HFFc6 (cell line): ENCODE measurements at regions not wholly inside any gene's neighbourhood (a gene's known extent, or its start where the extent isn't known, plus 50 kb on each side); places are given as distances from the start of the nearest gene placed in this dataset.
"Not testable (repeated sequence)": the region's sequence is repeated elsewhere in the genome, so short reads cannot be mapped to it uniquely, and the experiment has no call there.

Experiments
- DNase-seq: peaks from one replicate; pipeline ENCODE4 v3.0.0-alpha.2; 2018
- H3K27ac Mint-ChIP-seq: 2 replicates; pipeline ENCODE4 v1.8.0; 2020; ENCODE audit warnings: mild to moderate bottlenecking, mixed read lengths
- H3K27me3 Mint-ChIP-seq: 2 replicates; pipeline ENCODE4 v1.8.0; 2021; ENCODE audit warnings: mild to moderate bottlenecking, moderate library complexity, mixed read lengths; ENCODE audit not compliant: insufficient read depth
- H3K36me3 Mint-ChIP-seq: 2 replicates; pipeline ENCODE4 v1.8.0; 2021; ENCODE audit warnings: low read depth, mixed read lengths
- H3K4me1 Mint-ChIP-seq: 2 replicates; pipeline ENCODE4 v1.8.0; 2020; ENCODE audit warnings: low read depth, mixed read lengths
- H3K4me3 Mint-ChIP-seq: 2 replicates; pipeline ENCODE4 v1.8.0; 2020; ENCODE audit warnings: mild to moderate bottlenecking, moderate library complexity, mixed read lengths
- H3K9me3 Mint-ChIP-seq: 2 replicates; pipeline ENCODE4 v1.8.0; 2020; ENCODE audit warnings: mild to moderate bottlenecking, mixed read lengths
- CTCF ChIP-seq: fragments of 200-600 bp; sonication (generic); IDR thresholded peaks from 2 replicates; pipeline ENCODE4 v1.5.0; 2021; ENCODE audit warnings: antibody characterized with exemption, mild to moderate bottlenecking

DNA sequence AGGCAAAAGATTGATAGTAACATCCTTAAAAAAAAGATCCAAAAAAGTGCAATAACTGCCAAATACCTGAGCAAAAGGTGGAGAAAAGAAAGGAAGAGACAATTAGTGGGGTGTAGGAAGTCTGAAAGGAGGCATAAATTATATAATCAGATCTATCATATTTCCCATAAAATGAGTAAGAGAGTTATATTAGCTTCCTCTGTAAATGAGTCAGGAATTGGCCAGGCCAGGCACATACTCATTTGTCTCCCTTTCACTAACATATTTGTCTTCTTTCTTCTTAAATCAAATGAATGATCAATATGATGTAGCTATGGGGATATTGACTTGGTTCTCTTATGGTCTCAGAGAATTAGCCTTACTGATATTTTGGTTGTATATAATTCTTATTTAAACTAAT, 292.3 kb upstream of the CADM2 start:
- no peak overlapping the region for H3K27ac Mint-ChIP-seq
- H3K27me3 Mint-ChIP-seq, result no peaks in the 10 kb centered on the region
- no peak for TF ChIP-seq CTCF
- no peak overlapping the region for H3K4me3 Mint-ChIP-seq
- no peak for DNase-seq
- H3K36me3 Mint-ChIP-seq, result no peaks in the 10 kb centered on the region
- H3K4me1 Mint-ChIP-seq, result no peaks in the 10 kb centered on the region
- peaks cover 7% of the 10 kb centered on the region; the same call in 1 of the 2 replicates for H3K9me3 Mint-ChIP-seq

DNA sequence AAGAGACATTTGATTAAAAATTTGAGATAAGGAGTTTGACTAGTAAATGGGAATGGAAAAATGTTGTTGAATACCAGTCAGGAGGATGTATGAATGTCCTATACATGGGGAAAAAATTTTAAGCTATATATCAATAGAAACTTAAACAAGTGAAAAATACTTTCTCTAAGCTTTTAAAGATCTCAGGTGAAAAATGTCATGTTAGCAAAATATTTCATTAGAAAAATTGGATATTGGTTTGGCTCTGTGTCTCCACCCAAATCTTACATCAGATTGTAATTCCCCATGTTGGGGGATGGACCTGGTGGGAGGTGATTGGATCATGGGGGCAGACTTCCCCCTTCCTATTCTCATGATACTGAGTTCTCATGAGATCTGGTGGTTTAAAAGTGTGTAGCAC, 279.6 kb upstream of the CADM2 start:
- Mint-ChIP-seq H3K27me3 (no peaks in the 10 kb centered on the region), H3K36me3 (no peaks in the 10 kb centered on the region), H3K4me3 (no peak overlapping the region), H3K4me1 (no peaks in the 10 kb centered on the region), H3K9me3 (peaks cover 47% of the 10 kb centered on the region), H3K27ac (no peak overlapping the region)
- no peak for TF ChIP-seq CTCF
- no peak for DNase-seq

DNA sequence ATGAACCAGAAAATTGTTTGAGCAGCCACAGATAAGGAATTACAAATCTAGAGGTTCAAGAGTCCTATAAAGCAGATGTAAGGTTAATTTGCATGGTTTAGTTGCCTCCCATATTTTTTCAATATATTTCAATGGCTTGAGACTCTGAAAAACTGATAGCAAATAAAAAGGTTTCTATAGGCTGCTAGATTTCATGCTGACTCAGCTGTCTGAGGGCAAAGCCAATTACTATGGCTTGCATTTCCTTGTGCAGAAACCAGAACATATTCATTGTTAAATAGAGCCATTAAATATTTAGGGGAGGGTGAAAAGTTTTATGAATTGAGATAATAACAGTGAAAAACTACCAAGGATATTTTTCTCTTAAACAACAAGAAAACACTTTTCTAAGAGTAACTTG, 278.1 kb upstream of the CADM2 start:
- no peaks in the 10 kb centered on the region for H3K27me3 Mint-ChIP-seq
- H3K36me3 Mint-ChIP-seq, result no peaks in the 10 kb centered on the region
- H3K9me3 Mint-ChIP-seq, result peaks cover 41% of the 10 kb centered on the region
- H3K4me3 Mint-ChIP-seq, result no peak overlapping the region
- no peak overlapping the region for H3K27ac Mint-ChIP-seq
- no peak for DNase-seq
- H3K4me1 Mint-ChIP-seq, result no peaks in the 10 kb centered on the region
- no peak for TF ChIP-seq CTCF

DNA sequence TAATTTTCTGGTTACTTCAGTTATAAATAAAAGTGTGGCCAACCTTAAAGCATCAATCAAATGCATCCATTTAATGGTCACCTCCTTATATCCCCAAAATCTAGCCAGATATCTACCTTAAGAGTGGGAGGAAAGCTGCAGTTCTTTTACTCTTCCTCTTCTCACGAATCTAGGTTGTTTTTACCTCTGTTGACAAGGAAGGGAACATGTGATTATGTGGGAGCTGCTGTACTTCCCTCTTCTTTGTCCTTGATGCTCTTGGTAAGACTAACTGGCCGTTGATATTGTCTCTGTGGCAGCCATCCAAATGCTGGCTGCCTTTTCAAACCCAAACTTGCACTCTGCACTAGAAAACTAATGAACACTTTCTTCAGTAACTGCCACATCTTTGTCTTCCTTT, 275.3 kb upstream of the CADM2 start:
- Mint-ChIP-seq H3K36me3 (no peaks in the 10 kb centered on the region), H3K4me1 (no peaks in the 10 kb centered on the region), H3K9me3 (peaks cover 33% of the 10 kb centered on the region), H3K27ac (no peak overlapping the region), H3K27me3 (no peaks in the 10 kb centered on the region), H3K4me3 (no peak overlapping the region)
- DNase-seq, result no peak
- no peak for TF ChIP-seq CTCF

- Mint-ChIP-seq H3K36me3 (no peaks in the 10 kb centered on the region), H3K27me3 (no peaks in the 10 kb centered on the region), H3K9me3 (peaks cover 20% of the 10 kb centered on the region), H3K4me1 (no peaks in the 10 kb centered on the region), H3K4me3 (no peak overlapping the region), H3K27ac (no peak overlapping the region)
- DNase-seq, result no peak
- TF ChIP-seq CTCF, result no peak
Measured at GRCh38 chr3:84685467-84685866, 273.3 kb upstream of the CADM2 start.

- Mint-ChIP-seq H3K4me3 (no peak overlapping the region), H3K9me3 (peaks cover 24% of the 10 kb centered on the region)
- no peak for DNase-seq
Measured at GRCh38 chr3:84692261-84692660, 266.5 kb upstream of the CADM2 start.

DNA sequence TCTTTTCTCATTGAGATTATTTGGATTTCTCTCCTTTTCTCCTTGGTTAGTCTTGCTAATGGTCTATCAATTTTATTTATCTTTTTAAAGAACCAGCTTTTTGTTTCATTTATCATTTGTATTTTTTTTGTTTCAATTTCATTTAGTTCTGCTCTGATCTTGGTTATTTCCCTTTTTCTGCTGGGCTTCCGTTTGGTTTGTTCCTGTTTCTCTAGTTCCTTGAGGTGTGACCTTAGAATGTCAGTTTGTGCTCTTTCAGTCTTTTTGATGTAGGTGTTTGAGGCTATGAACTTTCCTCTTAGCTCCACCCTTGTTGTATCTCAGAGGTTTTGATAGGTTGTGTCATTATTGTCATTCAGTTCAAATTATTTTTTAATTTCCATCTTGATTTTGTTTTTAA, 248.5 kb upstream of the CADM2 start:
- peaks cover 60% of the 10 kb centered on the region for H3K9me3 Mint-ChIP-seq
- H3K4me1 Mint-ChIP-seq, H3K36me3 Mint-ChIP-seq, H3K27me3 Mint-ChIP-seq, H3K27ac Mint-ChIP-seq, H3K4me3 Mint-ChIP-seq, DNase-seq: not testable (repeated sequence)

More at GRCh38 chr3:84692261-84692660, 266.5 kb upstream of the CADM2 start:
- Mint-ChIP-seq H3K27me3 (peaks cover 2% of the 10 kb centered on the region; the same call in 1 of the 2 replicates), H3K4me1 (no peaks in the 10 kb centered on the region), H3K36me3 (no peaks in the 10 kb centered on the region), H3K27ac (no peak overlapping the region)
- TF ChIP-seq CTCF, result no peak
